ENCODE measurements at regions not wholly inside any gene's neighbourhood (a gene's known extent, or its start where the extent isn't known, plus 50 kb on each side); places are given as distances from the start of the nearest gene placed in this dataset.

DNA sequence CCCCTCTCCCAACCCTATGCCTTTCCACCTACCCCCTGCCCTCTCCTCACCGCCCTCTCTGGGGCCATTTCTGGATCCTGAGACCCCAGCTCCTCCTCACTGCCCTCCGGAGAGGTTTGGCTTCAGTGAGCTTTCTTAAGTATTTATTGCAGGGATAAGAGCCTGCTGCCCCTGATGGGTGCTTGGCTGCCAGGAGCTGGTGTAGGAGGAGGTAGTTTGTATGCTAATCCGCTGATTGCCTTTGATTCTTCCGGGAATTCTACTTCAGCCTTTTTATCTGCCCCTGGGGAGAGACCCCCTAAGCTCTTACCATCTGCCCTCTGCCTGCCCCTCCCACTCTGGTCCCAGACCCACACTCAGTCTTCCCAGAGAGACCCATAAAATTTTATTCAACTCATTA lies 263.5 kb upstream of the PODXL start:
- Histone ChIP-seq H3K9me1 (replicated peaks; ENCODE audit: control insufficient read depth, extremely low read depth, insufficient read depth, low read length) (no peaks in the 10 kb centered on the region), H4K20me1 (replicated peaks; ENCODE audit: control insufficient read depth, extremely low read depth, insufficient read depth, low read length) (no peaks in the 10 kb centered on the region), H3K36me3 (ENCODE audit: control insufficient read depth in 2 of 2, extremely low read depth in 1 of 2, insufficient read depth in 2 of 2, low read length in 2 of 2) (no peaks in the 10 kb centered on the region), H3K9me3 (replicated peaks; ENCODE audit: control insufficient read depth, insufficient read depth, low read length) (no peaks in the 10 kb centered on the region), H3K27me3 (ENCODE audit: control insufficient read depth in 2 of 2, insufficient read depth in 2 of 2, low read length in 2 of 2) (peaks cover 0 to 8% of the 10 kb centered on the region in 2 experiments), H3K9ac (replicated peaks; ENCODE audit: extremely low read depth, insufficient read depth, low read length) (no peak overlapping the region), H3K79me2 (ENCODE audit: control insufficient read depth, insufficient read depth, low read length) (no peaks in the 10 kb centered on the region), H2AFZ (ENCODE audit: low read depth, low read length) (no peak overlapping the region), H3K27ac (ENCODE audit: insufficient read depth, low read depth, low read length) (no peak overlapping the region), H3K4me2 (ENCODE audit: insufficient read depth, low read length) (no peak overlapping the region), H3K4me1 (ENCODE audit: control insufficient read depth, extremely low read depth, insufficient read depth, low read length) (no peaks in the 10 kb centered on the region), H3K4me3 (replicated peaks in 1 of 3; ENCODE audit: insufficient read depth in 1 of 3, low read depth in 1 of 3, low read length in 3 of 3) (no peak overlapping the region)
- ChIA-PET POLR2A (no interaction called here), CTCF (interaction anchor here (1.7 kb wide), 1 partner anchor 10 kb away, joined by 5 read pairs; no protein-coding TSS in a partner anchor)
- dilution Hi-C loops (cut with MboI; ENCODE audit: extremely low pct_ligation_motif_present, low sequenced_read_pairs) (no loop called here), intact Hi-C loops (cut with micrococcal nuclease) (no loop called here)
- no peak for TF ChIP-seq EZH2 (IDR thresholded peaks at IDR 0.05; ENCODE audit: borderline replicate concordance, low read depth, low read length, severe bottlenecking)
- TF ChIP-seq POLR2AphosphoS5 (IDR thresholded peaks at IDR 0.05; ENCODE audit: insufficient read depth, low read depth, low read length): no peak
- TF ChIP-seq FOS (IDR thresholded peaks at IDR 0.05; ENCODE audit: borderline replicate concordance, insufficient read depth, low read length): no peak
- TF ChIP-seq, protein P1, sequence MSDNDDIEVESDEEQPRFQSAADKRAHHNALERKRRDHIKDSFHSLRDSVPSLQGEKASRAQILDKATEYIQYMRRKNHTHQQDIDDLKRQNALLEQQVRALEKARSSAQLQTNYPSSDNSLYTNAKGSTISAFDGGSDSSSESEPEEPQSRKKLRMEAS (IDR thresholded peaks at IDR 0.05; ENCODE audit: insufficient read depth, insufficient read length): no peak
- TF ChIP-seq MYC (IDR thresholded peaks at IDR 0.05; ENCODE audit: low read depth, low read length): no peak
- TF ChIP-seq JUN (IDR thresholded peaks at IDR 0.05; ENCODE audit: borderline replicate concordance, insufficient read depth, insufficient read length, low read depth): no peak
- no peak for TF ChIP-seq CTCF (IDR thresholded peaks at IDR 0.05; ENCODE audit: extremely low read depth in 1 of 2, insufficient read depth in 1 of 2, low read depth in 1 of 2, low read length in 2 of 2)
- TF ChIP-seq POLR2A (IDR thresholded peaks at IDR 0.05; ENCODE audit: low read depth, low read length): no peak
- TF ChIP-seq GATA2 (IDR thresholded peaks at IDR 0.05; ENCODE audit: insufficient read depth, insufficient read length, low read depth, low read length): no peak
- FAIRE-seq (no peak), DNase-seq (ENCODE audit: low read depth, low spot score) (no peak)
- no TSS peak for BruUV-seq (replicated peaks)
